Keratinocyte (primary cell): ENCODE measurements at regions not wholly inside any gene's neighbourhood (a gene's known extent, or its start where the extent isn't known, plus 50 kb on each side); places are given as distances from the start of the nearest gene placed in this dataset.
A peak's percentile ranks its signal among the peaks of the same experiment; 100 is the strongest.

Experiments used
- DNase-seq: peaks from one replicate; pipeline ENCODE4 v3.0.0-alpha.2; 2011; ENCODE audit warnings: low read depth, missing footprints, low spot score
- FAIRE-seq: peaks from 2 replicates; lab custom pipeline; 2011; peaks lifted over from hg19 to GRCh38; lab: Jason Lieb, UNC
- H2AFZ ChIP-seq: 2 replicates; pipeline ENCODE4 v1.6.0; 2012; ENCODE audit warnings: low read length, control low read depth, inconsistent platforms; ENCODE audit not compliant: control insufficient read depth
- H3K27ac ChIP-seq: 2 replicates; pipeline ENCODE4 v1.5.1; 2011; ENCODE audit warnings: low read length; ENCODE audit not compliant: control insufficient read depth, insufficient read depth
- H3K27me3 ChIP-seq: 3 replicates; pipeline ENCODE4 v1.6.0; 2011; ENCODE audit warnings: low read length; ENCODE audit not compliant: control insufficient read depth, insufficient read depth; ENCODE audit errors: extremely low read depth
- H3K36me3 ChIP-seq, 2 experiments: 2 replicates in 1 of 2; 3 replicates in 1 of 2; pipeline ENCODE4 v1.5.1; 2011; ENCODE audit warnings: low read length in 2 of 2, mild to moderate bottlenecking in 1 of 2; ENCODE audit not compliant: control insufficient read depth in 2 of 2, insufficient read depth in 2 of 2; ENCODE audit errors: extremely low read depth in 1 of 2
- H3K4me1 ChIP-seq: 3 replicates; pipeline ENCODE4 v1.5.1; 2011; ENCODE audit warnings: low read length; ENCODE audit not compliant: control insufficient read depth, insufficient read depth; ENCODE audit errors: extremely low read depth
- H3K4me2 ChIP-seq: 3 replicates; pipeline ENCODE4 v1.6.0; 2011; ENCODE audit warnings: low read depth, low read length; ENCODE audit not compliant: control insufficient read depth, insufficient read depth; ENCODE audit errors: extremely low read depth
- H3K4me3 ChIP-seq, 3 experiments: fragments of 200-600 bp in 1 of 3; sonication (generic) in 1 of 3; 2 replicates in 2 of 3; 3 replicates in 1 of 3; pipeline ENCODE4 v1.5.1; 2011 to 2016; ENCODE audit warnings: low read length in 3 of 3, mild to moderate bottlenecking in 3 of 3, control low read depth in 2 of 3, inconsistent platforms in 1 of 3, low read depth in 1 of 3, mixed read lengths in 1 of 3, mixed run types in 1 of 3, moderate library complexity in 1 of 3; ENCODE audit not compliant: control insufficient read depth in 2 of 3, insufficient read depth in 2 of 3; ENCODE audit errors: extremely low read depth in 1 of 3
- H3K79me2 ChIP-seq: 2 replicates; pipeline ENCODE4 v1.6.0; 2012; ENCODE audit warnings: low read length; ENCODE audit not compliant: control insufficient read depth, insufficient read depth
- H3K9ac ChIP-seq: 3 replicates; pipeline ENCODE4 v1.6.0; 2011; ENCODE audit warnings: low read length; ENCODE audit not compliant: control insufficient read depth, insufficient read depth; ENCODE audit errors: extremely low read depth
- H3K9me1 ChIP-seq: 3 replicates; pipeline ENCODE4 v1.6.0; 2011; ENCODE audit warnings: low read length; ENCODE audit not compliant: control insufficient read depth, insufficient read depth; ENCODE audit errors: extremely low read depth
- H3K9me3 ChIP-seq: 2 replicates; pipeline ENCODE4 v1.5.1; 2012; ENCODE audit warnings: low read depth, low read length; ENCODE audit not compliant: control insufficient read depth
- H4K20me1 ChIP-seq: 3 replicates; pipeline ENCODE4 v1.6.0; 2011; ENCODE audit warnings: low read length; ENCODE audit not compliant: control insufficient read depth, insufficient read depth; ENCODE audit errors: extremely low read depth
- EZH2 ChIP-seq: IDR thresholded peaks from one replicate; pipeline ENCODE4 v1.6.1; 2012; ENCODE audit warnings: inconsistent platforms, mild to moderate bottlenecking, low read length, moderate library complexity
- dilution Hi-C: fragments of 300-500 bp; cut with MboI; formaldehyde crosslinking; loops from one replicate; pipeline ENCODE4 v1.7.0; 2020; ENCODE audit warnings: low sequenced_read_pairs; ENCODE audit not compliant: extremely low pct_ligation_motif_present
- TF ChIP-seq, protein P1 (sequence below), 3 experiments: IDR thresholded peaks in 1 of 3; conservative IDR thresholded peaks in 1 of 3; optimal IDR thresholded peaks in 1 of 3; 2 replicates in 2 of 3; 3 replicates in 1 of 3; pipeline versions ENCODE3 to v1.5.1; 2011; ENCODE audit warnings: low read length in 3 of 3, mild to moderate bottlenecking in 3 of 3, moderate library complexity in 2 of 3, control low read depth in 1 of 3, inconsistent platforms in 1 of 3; ENCODE audit not compliant: insufficient read depth in 2 of 3; ENCODE audit errors: extremely low read depth in 1 of 3

DNA sequence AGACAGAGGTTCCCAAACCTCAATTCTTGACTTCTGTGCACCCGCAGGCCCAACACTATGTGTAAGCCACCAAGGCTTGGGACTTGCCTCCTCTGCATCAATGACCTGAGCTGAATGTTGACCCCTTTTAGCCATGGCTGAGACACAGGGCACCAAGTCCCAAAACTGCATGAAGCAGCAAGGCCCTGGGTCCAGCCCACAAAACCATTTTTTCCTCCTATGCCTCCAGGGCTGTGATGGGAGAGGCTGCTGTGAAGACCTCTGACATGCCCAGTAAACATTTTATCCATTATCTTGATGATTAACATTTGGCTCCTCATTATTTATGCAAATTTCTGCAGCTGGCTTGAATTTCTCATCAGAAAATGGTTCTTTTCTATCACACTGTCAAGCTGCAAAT lies 85.4 kb downstream of the ITM2A start:
- DNase-seq (no peak), FAIRE-seq (no peak)
- no peak overlapping the region for H3K4me3 ChIP-seq
- H3K4me2 ChIP-seq: no peak overlapping the region
- no peaks in the 10 kb centered on the region for H3K9me1 ChIP-seq
- H2AFZ ChIP-seq: no peak overlapping the region
- H3K9ac ChIP-seq: no peak overlapping the region
- no peak overlapping the region for H3K27ac ChIP-seq
- H3K9me3 ChIP-seq: no peaks in the 10 kb centered on the region
- H3K36me3 ChIP-seq: no peaks in the 10 kb centered on the region
- H4K20me1 ChIP-seq: no peaks in the 10 kb centered on the region
- TF ChIP-seq, protein P1, sequence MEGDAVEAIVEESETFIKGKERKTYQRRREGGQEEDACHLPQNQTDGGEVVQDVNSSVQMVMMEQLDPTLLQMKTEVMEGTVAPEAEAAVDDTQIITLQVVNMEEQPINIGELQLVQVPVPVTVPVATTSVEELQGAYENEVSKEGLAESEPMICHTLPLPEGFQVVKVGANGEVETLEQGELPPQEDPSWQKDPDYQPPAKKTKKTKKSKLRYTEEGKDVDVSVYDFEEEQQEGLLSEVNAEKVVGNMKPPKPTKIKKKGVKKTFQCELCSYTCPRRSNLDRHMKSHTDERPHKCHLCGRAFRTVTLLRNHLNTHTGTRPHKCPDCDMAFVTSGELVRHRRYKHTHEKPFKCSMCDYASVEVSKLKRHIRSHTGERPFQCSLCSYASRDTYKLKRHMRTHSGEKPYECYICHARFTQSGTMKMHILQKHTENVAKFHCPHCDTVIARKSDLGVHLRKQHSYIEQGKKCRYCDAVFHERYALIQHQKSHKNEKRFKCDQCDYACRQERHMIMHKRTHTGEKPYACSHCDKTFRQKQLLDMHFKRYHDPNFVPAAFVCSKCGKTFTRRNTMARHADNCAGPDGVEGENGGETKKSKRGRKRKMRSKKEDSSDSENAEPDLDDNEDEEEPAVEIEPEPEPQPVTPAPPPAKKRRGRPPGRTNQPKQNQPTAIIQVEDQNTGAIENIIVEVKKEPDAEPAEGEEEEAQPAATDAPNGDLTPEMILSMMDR (optimal IDR thresholded peaks at IDR 0.05 in 1 of 3, IDR thresholded peaks at IDR 0.05 in 1 of 3, conservative IDR thresholded peaks at IDR 0.05 in 1 of 3; ENCODE audit: extremely low read depth in 1 of 3, insufficient read depth in 2 of 3, low read length in 3 of 3): no peak
- TF ChIP-seq EZH2: no peak
- dilution Hi-C loops: no loop called here
- no peaks in the 10 kb centered on the region for H3K79me2 ChIP-seq
- H3K4me1 ChIP-seq: no peaks in the 10 kb centered on the region
- H3K27me3 ChIP-seq: no peaks in the 10 kb centered on the region

DNA sequence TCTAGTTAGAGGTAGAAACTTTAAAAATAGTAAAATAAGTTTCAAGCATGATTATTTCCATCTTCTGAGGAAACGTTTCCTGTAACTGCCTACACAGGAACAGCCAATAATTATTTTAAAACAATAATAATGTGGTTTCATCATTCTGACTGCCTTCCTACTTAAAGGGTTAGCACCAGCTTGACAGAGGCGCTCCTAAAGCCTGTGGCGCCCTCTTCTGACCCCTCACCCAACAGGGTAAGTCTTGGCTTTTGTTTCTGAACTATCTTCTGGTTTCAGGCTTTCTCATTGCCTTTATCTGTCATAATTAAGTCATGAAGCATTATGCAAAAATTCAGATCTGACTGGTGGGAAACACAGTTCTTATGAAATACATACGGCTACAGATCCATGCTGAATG lies 96.7 kb downstream of the ITM2A start:
- Histone ChIP-seq H3K4me2 (no peak overlapping the region), H3K27me3 (no peaks in the 10 kb centered on the region), H3K36me3 (no peaks in the 10 kb centered on the region), H3K9me3 (no peaks in the 10 kb centered on the region), H3K4me3 (no peak overlapping the region), H2AFZ (no peak overlapping the region), H3K4me1 (no peaks in the 10 kb centered on the region), H3K79me2 (no peaks in the 10 kb centered on the region), H3K9me1 (no peaks in the 10 kb centered on the region), H4K20me1 (no peaks in the 10 kb centered on the region), H3K9ac (no peak overlapping the region), H3K27ac (no peak overlapping the region)
- DNase-seq (no peak), FAIRE-seq (no peak)
- TF ChIP-seq EZH2: no peak
- TF ChIP-seq, protein P1 (optimal IDR thresholded peaks at IDR 0.05 in 1 of 3, IDR thresholded peaks at IDR 0.05 in 1 of 3, conservative IDR thresholded peaks at IDR 0.05 in 1 of 3; ENCODE audit: extremely low read depth in 1 of 3, insufficient read depth in 2 of 3, low read length in 3 of 3): peak in 2 of 3 experiments; percentile 27 to 28
- dilution Hi-C loops: no loop called here
